ENCODE measurements at regions not wholly inside any gene's neighbourhood (a gene's known extent, or its start where the extent isn't known, plus 50 kb on each side); places are given as distances from the start of the nearest gene placed in this dataset.

DNA sequence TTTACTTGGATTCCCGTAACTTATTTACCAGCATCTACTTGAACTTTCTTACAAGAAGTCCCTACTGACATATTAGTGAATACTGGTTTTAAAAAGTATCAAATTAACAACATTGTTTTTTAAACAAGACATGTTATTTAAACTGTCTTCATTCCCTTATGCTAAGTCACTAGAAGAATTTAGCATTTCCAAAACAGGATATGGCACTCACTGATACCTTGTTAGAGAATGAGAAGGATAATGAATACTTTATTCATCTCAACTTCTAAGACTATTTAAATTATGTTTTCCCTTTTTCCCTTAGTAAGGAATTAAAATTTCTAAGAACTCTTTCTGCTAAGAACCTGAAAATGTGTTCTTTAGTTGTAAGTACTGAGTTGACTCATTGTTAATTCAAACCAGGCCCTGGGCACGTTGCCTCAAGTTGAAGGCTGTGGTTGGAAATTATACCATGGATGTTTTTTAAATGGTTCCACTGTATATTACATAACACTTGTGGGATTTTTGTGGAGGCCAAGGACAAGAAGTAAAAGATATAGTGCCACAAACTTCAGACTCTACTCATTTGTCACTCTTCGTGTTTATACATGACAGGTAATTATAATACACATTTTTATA lies 219.0 kb upstream of the EDIL3 start:
- Histone ChIP-seq H4K20me1 (ENCODE audit: insufficient read depth, poor library complexity, severe bottlenecking) (no peaks in the 10 kb centered on the region), H3K36me3 (replicated peaks; ENCODE audit: insufficient read depth, low read depth) (no peaks in the 10 kb centered on the region), H3K4me3 (no peak overlapping the region), H3K79me2 (no peaks in the 10 kb centered on the region), H3K9me3 (ENCODE audit: low read depth) (no peaks in the 10 kb centered on the region), H3K27ac (no peak overlapping the region), H3K4me1 (ENCODE audit: insufficient read depth) (no peaks in the 10 kb centered on the region), H3K27me3 (no peaks in the 10 kb centered on the region), H3K9me2 (replicated peaks; ENCODE audit: insufficient read depth) (no peaks in the 10 kb centered on the region), H3K4me2 (no peak overlapping the region), H2AFZ (no peak overlapping the region)
- 61% methylated on average over 3 of the region's 3 CpGs for WGBS (ENCODE audit: low lambda C conversion rate, missing lambda C conversion rate)
- no peak for DNase-seq (ENCODE audit: low spot score)
- TF ChIP-seq EZH2 (IDR thresholded peaks at IDR 0.05; ENCODE audit: borderline replicate concordance) = no peak
- no peak for TF ChIP-seq EZH2phosphoT487 (IDR thresholded peaks at IDR 0.05; ENCODE audit: low read depth, severe bottlenecking, unreplicated experiment)
- TF ChIP-seq, protein P1, sequence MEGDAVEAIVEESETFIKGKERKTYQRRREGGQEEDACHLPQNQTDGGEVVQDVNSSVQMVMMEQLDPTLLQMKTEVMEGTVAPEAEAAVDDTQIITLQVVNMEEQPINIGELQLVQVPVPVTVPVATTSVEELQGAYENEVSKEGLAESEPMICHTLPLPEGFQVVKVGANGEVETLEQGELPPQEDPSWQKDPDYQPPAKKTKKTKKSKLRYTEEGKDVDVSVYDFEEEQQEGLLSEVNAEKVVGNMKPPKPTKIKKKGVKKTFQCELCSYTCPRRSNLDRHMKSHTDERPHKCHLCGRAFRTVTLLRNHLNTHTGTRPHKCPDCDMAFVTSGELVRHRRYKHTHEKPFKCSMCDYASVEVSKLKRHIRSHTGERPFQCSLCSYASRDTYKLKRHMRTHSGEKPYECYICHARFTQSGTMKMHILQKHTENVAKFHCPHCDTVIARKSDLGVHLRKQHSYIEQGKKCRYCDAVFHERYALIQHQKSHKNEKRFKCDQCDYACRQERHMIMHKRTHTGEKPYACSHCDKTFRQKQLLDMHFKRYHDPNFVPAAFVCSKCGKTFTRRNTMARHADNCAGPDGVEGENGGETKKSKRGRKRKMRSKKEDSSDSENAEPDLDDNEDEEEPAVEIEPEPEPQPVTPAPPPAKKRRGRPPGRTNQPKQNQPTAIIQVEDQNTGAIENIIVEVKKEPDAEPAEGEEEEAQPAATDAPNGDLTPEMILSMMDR (IDR thresholded peaks at IDR 0.05; ENCODE audit: poor library complexity) = no peak

DNA sequence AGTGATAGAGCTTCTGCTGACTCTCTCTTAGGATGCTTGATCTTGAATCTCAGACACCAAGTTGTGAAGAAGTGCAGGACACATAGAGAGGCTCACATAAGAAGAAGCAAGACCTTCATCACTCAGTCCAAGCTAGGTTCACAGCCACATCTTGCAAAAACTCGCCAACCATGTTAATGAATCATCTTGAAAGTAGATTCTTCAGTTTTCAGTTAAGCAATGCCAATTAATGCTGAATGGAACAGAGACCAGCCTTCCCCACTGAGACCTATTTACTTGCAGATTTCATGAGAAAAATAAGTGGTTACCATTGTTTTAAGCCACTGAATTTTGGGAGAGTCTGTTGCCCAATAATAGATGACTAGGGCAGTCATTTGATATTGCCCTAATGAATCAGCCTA lies 217.7 kb upstream of the EDIL3 start:
- WGBS (ENCODE audit: low lambda C conversion rate, missing lambda C conversion rate) = 84% methylated on average over 1 of the region's 1 CpG
- Histone ChIP-seq H3K9me2 (replicated peaks; ENCODE audit: insufficient read depth) (no peaks in the 10 kb centered on the region), H3K27me3 (no peaks in the 10 kb centered on the region), H3K4me1 (ENCODE audit: insufficient read depth) (no peaks in the 10 kb centered on the region), H3K4me3 (no peak overlapping the region), H4K20me1 (ENCODE audit: insufficient read depth, poor library complexity, severe bottlenecking) (no peaks in the 10 kb centered on the region), H3K9me3 (ENCODE audit: low read depth) (no peaks in the 10 kb centered on the region), H3K79me2 (no peaks in the 10 kb centered on the region), H3K27ac (no peak overlapping the region), H2AFZ (no peak overlapping the region), H3K4me2 (no peak overlapping the region), H3K36me3 (replicated peaks; ENCODE audit: insufficient read depth, low read depth) (no peaks in the 10 kb centered on the region)
- no peak for DNase-seq (ENCODE audit: low spot score)
- TF ChIP-seq, protein P1 (IDR thresholded peaks at IDR 0.05; ENCODE audit: poor library complexity) = no peak
- no peak for TF ChIP-seq EZH2 (IDR thresholded peaks at IDR 0.05; ENCODE audit: borderline replicate concordance)
- TF ChIP-seq EZH2phosphoT487 (IDR thresholded peaks at IDR 0.05; ENCODE audit: low read depth, severe bottlenecking, unreplicated experiment) = no peak

DNA sequence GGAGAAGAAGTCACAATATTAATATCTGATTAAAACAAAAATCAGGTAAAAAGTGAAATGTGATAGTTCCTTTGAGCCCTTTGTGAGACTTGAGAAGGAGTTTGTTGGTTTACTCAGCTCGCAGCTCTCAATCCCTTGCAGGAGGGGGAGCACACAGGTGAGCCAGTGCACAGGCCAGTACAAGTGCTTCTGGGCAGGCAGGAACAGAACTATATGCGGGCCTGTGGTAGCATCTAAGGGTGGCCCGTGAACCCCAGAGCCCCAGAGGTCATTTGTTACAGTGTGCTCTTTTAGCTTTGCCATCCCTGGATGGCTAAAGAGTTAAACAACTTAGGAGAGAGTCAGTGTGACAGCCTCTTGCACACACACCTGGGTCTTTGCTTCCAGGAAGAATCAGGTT lies 215.3 kb upstream of the EDIL3 start:
- Histone ChIP-seq H3K4me1 (ENCODE audit: insufficient read depth) (no peaks in the 10 kb centered on the region), H3K36me3 (replicated peaks; ENCODE audit: insufficient read depth, low read depth) (no peaks in the 10 kb centered on the region), H3K27ac (no peak overlapping the region), H3K79me2 (no peaks in the 10 kb centered on the region), H3K9me2 (replicated peaks; ENCODE audit: insufficient read depth) (no peaks in the 10 kb centered on the region), H3K4me3 (no peak overlapping the region), H3K9me3 (ENCODE audit: low read depth) (no peaks in the 10 kb centered on the region), H4K20me1 (ENCODE audit: insufficient read depth, poor library complexity, severe bottlenecking) (no peaks in the 10 kb centered on the region), H3K27me3 (no peaks in the 10 kb centered on the region), H3K4me2 (no peak overlapping the region), H2AFZ (no peak overlapping the region)
- TF ChIP-seq EZH2phosphoT487 (IDR thresholded peaks at IDR 0.05; ENCODE audit: low read depth, severe bottlenecking, unreplicated experiment) (no peak), EZH2 (IDR thresholded peaks at IDR 0.05; ENCODE audit: borderline replicate concordance) (no peak)
- TF ChIP-seq, protein P1 (IDR thresholded peaks at IDR 0.05; ENCODE audit: poor library complexity) = no peak
- 75% methylated on average over 3 of the region's 3 CpGs for WGBS (ENCODE audit: low lambda C conversion rate, missing lambda C conversion rate)
- no peak for DNase-seq (ENCODE audit: low spot score)

Data from hepatocyte (in vitro differentiated cells).